ENCODE measurements at regions not wholly inside any gene's neighbourhood (a gene's known extent, or its start where the extent isn't known, plus 50 kb on each side); places are given as distances from the start of the nearest gene placed in this dataset.

- DNase-seq (ENCODE audit: low spot score): no peak
Measured at GRCh38 chr15:87354661-87355410, 901.7 kb downstream of the NTRK3 start.

- DNase-seq (ENCODE audit: low spot score): no peak
Measured at GRCh38 chr15:87349181-87349580, 907.4 kb downstream of the NTRK3 start.

GRCh38 chr15:87348746-87349145, 907.8 kb downstream of the NTRK3 start:
- DNase-seq (ENCODE audit: low spot score): no peak

- no peak for DNase-seq (ENCODE audit: low spot score)
Measured at GRCh38 chr15:87347806-87348515, 908.6 kb downstream of the NTRK3 start.

- DNase-seq (ENCODE audit: low spot score): no peak
Measured at GRCh38 chr15:87345961-87346360, 910.6 kb downstream of the NTRK3 start.

- DNase-seq (ENCODE audit: low spot score): no peak
Measured at GRCh38 chr15:87343966-87344365, 912.6 kb downstream of the NTRK3 start.

GRCh38 chr15:87340370-87340769, 916.2 kb downstream of the NTRK3 start:
- no peak for DNase-seq (ENCODE audit: low spot score)

GRCh38 chr15:87326269-87326668, 930.3 kb downstream of the NTRK3 start:
- no peak for DNase-seq (ENCODE audit: low spot score)

- no peak for DNase-seq (ENCODE audit: low spot score)
Measured at GRCh38 chr15:87322870-87323269, 933.7 kb downstream of the NTRK3 start.

GRCh38 chr15:87322265-87322664, 934.3 kb downstream of the NTRK3 start:
- DNase-seq (ENCODE audit: low spot score): no peak

GRCh38 chr15:87317900-87318299, 938.6 kb downstream of the NTRK3 start:
- no peak for DNase-seq (ENCODE audit: low spot score)

- DNase-seq (ENCODE audit: low spot score): no peak
Measured at GRCh38 chr15:87312221-87312620, 944.3 kb downstream of the NTRK3 start.

- DNase-seq (ENCODE audit: low spot score): no peak
Measured at GRCh38 chr15:87300146-87300545, 956.4 kb downstream of the NTRK3 start.

- DNase-seq (ENCODE audit: low spot score): no peak
Measured at GRCh38 chr15:87294854-87295253, 961.7 kb downstream of the NTRK3 start.

GRCh38 chr15:87293031-87293430, 963.5 kb downstream of the NTRK3 start:
- no peak for DNase-seq (ENCODE audit: low spot score)

- DNase-seq (ENCODE audit: low spot score): no peak
Measured at GRCh38 chr15:87287156-87287555, 969.4 kb downstream of the NTRK3 start.

- no peak for DNase-seq (ENCODE audit: low spot score)
Measured at GRCh38 chr15:87269566-87269965, 987.0 kb downstream of the NTRK3 start.

GRCh38 chr15:87268675-87269074, 987.9 kb downstream of the NTRK3 start:
- no peak for DNase-seq (ENCODE audit: low spot score)

- DNase-seq (ENCODE audit: low spot score): no peak
Measured at GRCh38 chr15:87267798-87268197, 988.7 kb downstream of the NTRK3 start.

GRCh38 chr15:87263871-87264270, 992.7 kb downstream of the NTRK3 start:
- DNase-seq (ENCODE audit: low spot score): no peak

GRCh38 chr15:87263296-87263695, 993.2 kb downstream of the NTRK3 start:
- no peak for DNase-seq (ENCODE audit: low spot score)

- DNase-seq (ENCODE audit: low spot score): no peak
Measured at GRCh38 chr15:87245592-87245991, 1010.9 kb downstream of the NTRK3 start.

- DNase-seq (ENCODE audit: low spot score): no peak
Measured at GRCh38 chr15:87243474-87243873, 1013.1 kb downstream of the NTRK3 start.
